B cell (primary cell): ENCODE measurements at regions not wholly inside any gene's neighbourhood (a gene's known extent, or its start where the extent isn't known, plus 50 kb on each side); places are given as distances from the start of the nearest gene placed in this dataset.

Experiments used
- EZH2 ChIP-seq: IDR thresholded peaks from 2 replicates; pipeline ENCODE4 v1.6.1; 2012; ENCODE audit warnings: borderline replicate concordance, low read depth, mild to moderate bottlenecking, moderate library complexity, low read length; ENCODE audit not compliant: insufficient read depth, poor library complexity, severe bottlenecking
- TF ChIP-seq, protein P1 (sequence below): fragments of 200-600 bp; IDR thresholded peaks from one replicate; pipeline ENCODE4 v1.8.0; 2022; ENCODE audit warnings: antibody characterized with exemption, mild to moderate bottlenecking

DNA sequence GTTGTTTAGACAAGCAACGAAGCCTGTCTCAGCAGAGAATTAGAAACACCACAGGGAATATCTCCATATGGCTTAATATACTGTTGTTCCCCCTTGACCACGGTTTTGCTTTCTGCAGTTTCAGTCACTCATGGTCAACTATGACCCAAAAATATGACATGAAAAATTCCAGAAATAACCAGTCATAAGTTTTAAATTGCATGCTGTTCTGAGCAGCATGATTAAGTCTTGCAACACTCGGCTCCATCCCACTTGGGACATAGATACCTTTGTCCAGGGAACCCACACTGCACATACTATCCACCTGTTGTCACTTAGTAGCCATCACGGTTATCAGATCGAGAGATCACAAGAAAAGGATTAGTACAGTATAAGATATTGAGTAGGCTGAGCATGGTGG lies 60.7 kb upstream of the FOXK1 start:
- TF ChIP-seq, protein P1, sequence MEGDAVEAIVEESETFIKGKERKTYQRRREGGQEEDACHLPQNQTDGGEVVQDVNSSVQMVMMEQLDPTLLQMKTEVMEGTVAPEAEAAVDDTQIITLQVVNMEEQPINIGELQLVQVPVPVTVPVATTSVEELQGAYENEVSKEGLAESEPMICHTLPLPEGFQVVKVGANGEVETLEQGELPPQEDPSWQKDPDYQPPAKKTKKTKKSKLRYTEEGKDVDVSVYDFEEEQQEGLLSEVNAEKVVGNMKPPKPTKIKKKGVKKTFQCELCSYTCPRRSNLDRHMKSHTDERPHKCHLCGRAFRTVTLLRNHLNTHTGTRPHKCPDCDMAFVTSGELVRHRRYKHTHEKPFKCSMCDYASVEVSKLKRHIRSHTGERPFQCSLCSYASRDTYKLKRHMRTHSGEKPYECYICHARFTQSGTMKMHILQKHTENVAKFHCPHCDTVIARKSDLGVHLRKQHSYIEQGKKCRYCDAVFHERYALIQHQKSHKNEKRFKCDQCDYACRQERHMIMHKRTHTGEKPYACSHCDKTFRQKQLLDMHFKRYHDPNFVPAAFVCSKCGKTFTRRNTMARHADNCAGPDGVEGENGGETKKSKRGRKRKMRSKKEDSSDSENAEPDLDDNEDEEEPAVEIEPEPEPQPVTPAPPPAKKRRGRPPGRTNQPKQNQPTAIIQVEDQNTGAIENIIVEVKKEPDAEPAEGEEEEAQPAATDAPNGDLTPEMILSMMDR: no peak
- no peak for TF ChIP-seq EZH2
